ENCODE measurements at regions not wholly inside any gene's neighbourhood (a gene's known extent, or its start where the extent isn't known, plus 50 kb on each side); places are given as distances from the start of the nearest gene placed in this dataset.

DNA sequence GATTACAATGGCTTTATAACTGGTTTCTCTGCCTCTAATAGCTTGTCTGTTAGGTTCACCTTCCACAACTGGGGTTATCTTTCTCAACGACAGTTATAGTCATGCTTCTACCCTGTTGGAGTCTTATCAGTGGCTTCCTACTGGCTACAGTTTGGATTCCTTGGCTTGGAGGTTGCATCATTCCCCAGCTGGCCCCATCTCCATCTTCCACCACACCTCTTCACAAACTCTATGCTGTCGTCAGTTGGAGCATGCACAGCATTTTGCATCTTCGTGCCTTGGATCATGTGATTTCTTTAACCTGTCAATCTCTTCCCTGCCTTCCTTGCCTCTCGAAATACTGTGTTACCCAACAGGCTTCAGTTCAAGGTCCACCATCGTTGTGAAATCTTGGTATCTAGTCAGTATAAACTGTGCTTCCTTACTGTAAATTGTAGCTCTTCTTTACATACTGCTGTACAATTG lies 316.3 kb upstream of the CXCR4 start (continued):
- TF ChIP-seq, protein P1, sequence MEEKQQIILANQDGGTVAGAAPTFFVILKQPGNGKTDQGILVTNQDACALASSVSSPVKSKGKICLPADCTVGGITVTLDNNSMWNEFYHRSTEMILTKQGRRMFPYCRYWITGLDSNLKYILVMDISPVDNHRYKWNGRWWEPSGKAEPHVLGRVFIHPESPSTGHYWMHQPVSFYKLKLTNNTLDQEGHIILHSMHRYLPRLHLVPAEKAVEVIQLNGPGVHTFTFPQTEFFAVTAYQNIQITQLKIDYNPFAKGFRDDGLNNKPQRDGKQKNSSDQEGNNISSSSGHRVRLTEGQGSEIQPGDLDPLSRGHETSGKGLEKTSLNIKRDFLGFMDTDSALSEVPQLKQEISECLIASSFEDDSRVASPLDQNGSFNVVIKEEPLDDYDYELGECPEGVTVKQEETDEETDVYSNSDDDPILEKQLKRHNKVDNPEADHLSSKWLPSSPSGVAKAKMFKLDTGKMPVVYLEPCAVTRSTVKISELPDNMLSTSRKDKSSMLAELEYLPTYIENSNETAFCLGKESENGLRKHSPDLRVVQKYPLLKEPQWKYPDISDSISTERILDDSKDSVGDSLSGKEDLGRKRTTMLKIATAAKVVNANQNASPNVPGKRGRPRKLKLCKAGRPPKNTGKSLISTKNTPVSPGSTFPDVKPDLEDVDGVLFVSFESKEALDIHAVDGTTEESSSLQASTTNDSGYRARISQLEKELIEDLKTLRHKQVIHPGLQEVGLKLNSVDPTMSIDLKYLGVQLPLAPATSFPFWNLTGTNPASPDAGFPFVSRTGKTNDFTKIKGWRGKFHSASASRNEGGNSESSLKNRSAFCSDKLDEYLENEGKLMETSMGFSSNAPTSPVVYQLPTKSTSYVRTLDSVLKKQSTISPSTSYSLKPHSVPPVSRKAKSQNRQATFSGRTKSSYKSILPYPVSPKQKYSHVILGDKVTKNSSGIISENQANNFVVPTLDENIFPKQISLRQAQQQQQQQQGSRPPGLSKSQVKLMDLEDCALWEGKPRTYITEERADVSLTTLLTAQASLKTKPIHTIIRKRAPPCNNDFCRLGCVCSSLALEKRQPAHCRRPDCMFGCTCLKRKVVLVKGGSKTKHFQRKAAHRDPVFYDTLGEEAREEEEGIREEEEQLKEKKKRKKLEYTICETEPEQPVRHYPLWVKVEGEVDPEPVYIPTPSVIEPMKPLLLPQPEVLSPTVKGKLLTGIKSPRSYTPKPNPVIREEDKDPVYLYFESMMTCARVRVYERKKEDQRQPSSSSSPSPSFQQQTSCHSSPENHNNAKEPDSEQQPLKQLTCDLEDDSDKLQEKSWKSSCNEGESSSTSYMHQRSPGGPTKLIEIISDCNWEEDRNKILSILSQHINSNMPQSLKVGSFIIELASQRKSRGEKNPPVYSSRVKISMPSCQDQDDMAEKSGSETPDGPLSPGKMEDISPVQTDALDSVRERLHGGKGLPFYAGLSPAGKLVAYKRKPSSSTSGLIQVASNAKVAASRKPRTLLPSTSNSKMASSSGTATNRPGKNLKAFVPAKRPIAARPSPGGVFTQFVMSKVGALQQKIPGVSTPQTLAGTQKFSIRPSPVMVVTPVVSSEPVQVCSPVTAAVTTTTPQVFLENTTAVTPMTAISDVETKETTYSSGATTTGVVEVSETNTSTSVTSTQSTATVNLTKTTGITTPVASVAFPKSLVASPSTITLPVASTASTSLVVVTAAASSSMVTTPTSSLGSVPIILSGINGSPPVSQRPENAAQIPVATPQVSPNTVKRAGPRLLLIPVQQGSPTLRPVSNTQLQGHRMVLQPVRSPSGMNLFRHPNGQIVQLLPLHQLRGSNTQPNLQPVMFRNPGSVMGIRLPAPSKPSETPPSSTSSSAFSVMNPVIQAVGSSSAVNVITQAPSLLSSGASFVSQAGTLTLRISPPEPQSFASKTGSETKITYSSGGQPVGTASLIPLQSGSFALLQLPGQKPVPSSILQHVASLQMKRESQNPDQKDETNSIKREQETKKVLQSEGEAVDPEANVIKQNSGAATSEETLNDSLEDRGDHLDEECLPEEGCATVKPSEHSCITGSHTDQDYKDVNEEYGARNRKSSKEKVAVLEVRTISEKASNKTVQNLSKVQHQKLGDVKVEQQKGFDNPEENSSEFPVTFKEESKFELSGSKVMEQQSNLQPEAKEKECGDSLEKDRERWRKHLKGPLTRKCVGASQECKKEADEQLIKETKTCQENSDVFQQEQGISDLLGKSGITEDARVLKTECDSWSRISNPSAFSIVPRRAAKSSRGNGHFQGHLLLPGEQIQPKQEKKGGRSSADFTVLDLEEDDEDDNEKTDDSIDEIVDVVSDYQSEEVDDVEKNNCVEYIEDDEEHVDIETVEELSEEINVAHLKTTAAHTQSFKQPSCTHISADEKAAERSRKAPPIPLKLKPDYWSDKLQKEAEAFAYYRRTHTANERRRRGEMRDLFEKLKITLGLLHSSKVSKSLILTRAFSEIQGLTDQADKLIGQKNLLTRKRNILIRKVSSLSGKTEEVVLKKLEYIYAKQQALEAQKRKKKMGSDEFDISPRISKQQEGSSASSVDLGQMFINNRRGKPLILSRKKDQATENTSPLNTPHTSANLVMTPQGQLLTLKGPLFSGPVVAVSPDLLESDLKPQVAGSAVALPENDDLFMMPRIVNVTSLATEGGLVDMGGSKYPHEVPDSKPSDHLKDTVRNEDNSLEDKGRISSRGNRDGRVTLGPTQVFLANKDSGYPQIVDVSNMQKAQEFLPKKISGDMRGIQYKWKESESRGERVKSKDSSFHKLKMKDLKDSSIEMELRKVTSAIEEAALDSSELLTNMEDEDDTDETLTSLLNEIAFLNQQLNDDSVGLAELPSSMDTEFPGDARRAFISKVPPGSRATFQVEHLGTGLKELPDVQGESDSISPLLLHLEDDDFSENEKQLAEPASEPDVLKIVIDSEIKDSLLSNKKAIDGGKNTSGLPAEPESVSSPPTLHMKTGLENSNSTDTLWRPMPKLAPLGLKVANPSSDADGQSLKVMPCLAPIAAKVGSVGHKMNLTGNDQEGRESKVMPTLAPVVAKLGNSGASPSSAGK (IDR thresholded peaks at IDR 0.05), result peak; percentile 63
- TF ChIP-seq, protein P2, sequence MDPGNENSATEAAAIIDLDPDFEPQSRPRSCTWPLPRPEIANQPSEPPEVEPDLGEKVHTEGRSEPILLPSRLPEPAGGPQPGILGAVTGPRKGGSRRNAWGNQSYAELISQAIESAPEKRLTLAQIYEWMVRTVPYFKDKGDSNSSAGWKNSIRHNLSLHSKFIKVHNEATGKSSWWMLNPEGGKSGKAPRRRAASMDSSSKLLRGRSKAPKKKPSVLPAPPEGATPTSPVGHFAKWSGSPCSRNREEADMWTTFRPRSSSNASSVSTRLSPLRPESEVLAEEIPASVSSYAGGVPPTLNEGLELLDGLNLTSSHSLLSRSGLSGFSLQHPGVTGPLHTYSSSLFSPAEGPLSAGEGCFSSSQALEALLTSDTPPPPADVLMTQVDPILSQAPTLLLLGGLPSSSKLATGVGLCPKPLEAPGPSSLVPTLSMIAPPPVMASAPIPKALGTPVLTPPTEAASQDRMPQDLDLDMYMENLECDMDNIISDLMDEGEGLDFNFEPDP (CRISPR knock-in tag; IDR thresholded peaks at IDR 0.05), result no peak
- TF ChIP-seq, protein P3, sequence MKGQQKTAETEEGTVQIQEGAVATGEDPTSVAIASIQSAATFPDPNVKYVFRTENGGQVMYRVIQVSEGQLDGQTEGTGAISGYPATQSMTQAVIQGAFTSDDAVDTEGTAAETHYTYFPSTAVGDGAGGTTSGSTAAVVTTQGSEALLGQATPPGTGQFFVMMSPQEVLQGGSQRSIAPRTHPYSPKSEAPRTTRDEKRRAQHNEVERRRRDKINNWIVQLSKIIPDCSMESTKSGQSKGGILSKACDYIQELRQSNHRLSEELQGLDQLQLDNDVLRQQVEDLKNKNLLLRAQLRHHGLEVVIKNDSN (CRISPR knock-in tag; IDR thresholded peaks at IDR 0.05), result no peak
- TF ChIP-seq, protein P4, sequence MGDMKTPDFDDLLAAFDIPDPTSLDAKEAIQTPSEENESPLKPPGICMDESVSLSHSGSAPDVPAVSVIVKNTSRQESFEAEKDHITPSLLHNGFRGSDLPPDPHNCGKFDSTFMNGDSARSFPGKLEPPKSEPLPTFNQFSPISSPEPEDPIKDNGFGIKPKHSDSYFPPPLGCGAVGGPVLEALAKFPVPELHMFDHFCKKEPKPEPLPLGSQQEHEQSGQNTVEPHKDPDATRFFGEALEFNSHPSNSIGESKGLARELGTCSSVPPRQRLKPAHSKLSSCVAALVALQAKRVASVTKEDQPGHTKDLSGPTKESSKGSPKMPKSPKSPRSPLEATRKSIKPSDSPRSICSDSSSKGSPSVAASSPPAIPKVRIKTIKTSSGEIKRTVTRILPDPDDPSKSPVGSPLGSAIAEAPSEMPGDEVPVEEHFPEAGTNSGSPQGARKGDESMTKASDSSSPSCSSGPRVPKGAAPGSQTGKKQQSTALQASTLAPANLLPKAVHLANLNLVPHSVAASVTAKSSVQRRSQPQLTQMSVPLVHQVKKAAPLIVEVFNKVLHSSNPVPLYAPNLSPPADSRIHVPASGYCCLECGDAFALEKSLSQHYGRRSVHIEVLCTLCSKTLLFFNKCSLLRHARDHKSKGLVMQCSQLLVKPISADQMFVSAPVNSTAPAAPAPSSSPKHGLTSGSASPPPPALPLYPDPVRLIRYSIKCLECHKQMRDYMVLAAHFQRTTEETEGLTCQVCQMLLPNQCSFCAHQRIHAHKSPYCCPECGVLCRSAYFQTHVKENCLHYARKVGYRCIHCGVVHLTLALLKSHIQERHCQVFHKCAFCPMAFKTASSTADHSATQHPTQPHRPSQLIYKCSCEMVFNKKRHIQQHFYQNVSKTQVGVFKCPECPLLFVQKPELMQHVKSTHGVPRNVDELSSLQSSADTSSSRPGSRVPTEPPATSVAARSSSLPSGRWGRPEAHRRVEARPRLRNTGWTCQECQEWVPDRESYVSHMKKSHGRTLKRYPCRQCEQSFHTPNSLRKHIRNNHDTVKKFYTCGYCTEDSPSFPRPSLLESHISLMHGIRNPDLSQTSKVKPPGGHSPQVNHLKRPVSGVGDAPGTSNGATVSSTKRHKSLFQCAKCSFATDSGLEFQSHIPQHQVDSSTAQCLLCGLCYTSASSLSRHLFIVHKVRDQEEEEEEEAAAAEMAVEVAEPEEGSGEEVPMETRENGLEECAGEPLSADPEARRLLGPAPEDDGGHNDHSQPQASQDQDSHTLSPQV (IDR thresholded peaks at IDR 0.05), result no peak
- TF ChIP-seq NFE2L1 (tag; IDR thresholded peaks at IDR 0.05; ENCODE audit: borderline replicate concordance, low read depth), result no peak
- no peak for TF ChIP-seq RBM22 (IDR thresholded peaks at IDR 0.05; ENCODE audit: low read depth, low read length, poor library complexity, severe bottlenecking)
- TF ChIP-seq, protein P5, sequence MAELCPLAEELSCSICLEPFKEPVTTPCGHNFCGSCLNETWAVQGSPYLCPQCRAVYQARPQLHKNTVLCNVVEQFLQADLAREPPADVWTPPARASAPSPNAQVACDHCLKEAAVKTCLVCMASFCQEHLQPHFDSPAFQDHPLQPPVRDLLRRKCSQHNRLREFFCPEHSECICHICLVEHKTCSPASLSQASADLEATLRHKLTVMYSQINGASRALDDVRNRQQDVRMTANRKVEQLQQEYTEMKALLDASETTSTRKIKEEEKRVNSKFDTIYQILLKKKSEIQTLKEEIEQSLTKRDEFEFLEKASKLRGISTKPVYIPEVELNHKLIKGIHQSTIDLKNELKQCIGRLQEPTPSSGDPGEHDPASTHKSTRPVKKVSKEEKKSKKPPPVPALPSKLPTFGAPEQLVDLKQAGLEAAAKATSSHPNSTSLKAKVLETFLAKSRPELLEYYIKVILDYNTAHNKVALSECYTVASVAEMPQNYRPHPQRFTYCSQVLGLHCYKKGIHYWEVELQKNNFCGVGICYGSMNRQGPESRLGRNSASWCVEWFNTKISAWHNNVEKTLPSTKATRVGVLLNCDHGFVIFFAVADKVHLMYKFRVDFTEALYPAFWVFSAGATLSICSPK (IDR thresholded peaks at IDR 0.05; ENCODE audit: borderline replicate concordance), result no peak
